ENCODE measurements at regions not wholly inside any gene's neighbourhood (a gene's known extent, or its start where the extent isn't known, plus 50 kb on each side); places are given as distances from the start of the nearest gene placed in this dataset.

- TF ChIP-seq CTCF (conservative IDR thresholded peaks at IDR 0.05 in 1 of 2, IDR thresholded peaks at IDR 0.05 in 1 of 2; ENCODE audit: low read depth in 1 of 2, low read length in 2 of 2) (no peak), EZH2 (IDR thresholded peaks at IDR 0.05; ENCODE audit: low read length, missing control alignments) (no peak)
Observed at GRCh38 chr3:187587076-187587475, 83.1 kb downstream of the SST start.
